Neural progenitor cell (in vitro differentiated cells): ENCODE measurements at regions not wholly inside any gene's neighbourhood (a gene's known extent, or its start where the extent isn't known, plus 50 kb on each side); places are given as distances from the start of the nearest gene placed in this dataset.

Experiments used
- DNase-seq: peaks from one replicate; pipeline ENCODE4 v3.0.0-alpha.2; 2016; ENCODE audit warnings: low spot score
- H2AFZ ChIP-seq: fragments of 200-600 bp; sonication (generic); replicated peaks from 2 replicates; pipeline ENCODE4 v1.6.1; 2016; ENCODE audit warnings: antibody characterized with exemption
- H3F3A ChIP-seq: fragments of 200-600 bp; sonication (generic); 2 replicates; pipeline ENCODE4 v1.6.1; 2016; ENCODE audit warnings: antibody characterized with exemption, low read depth
- H3K27ac ChIP-seq: fragments of 200-600 bp; sonication (generic); 2 replicates; pipeline ENCODE4 v1.5.1; 2016; ENCODE audit warnings: mild to moderate bottlenecking
- H3K27me3 ChIP-seq: fragments of 200-600 bp; sonication (generic); 2 replicates; pipeline ENCODE4 v1.6.1; 2016; ENCODE audit warnings: mild to moderate bottlenecking, moderate library complexity
- H3K36me3 ChIP-seq: fragments of 200-600 bp; sonication (generic); 2 replicates; pipeline ENCODE4 v1.5.1; 2016
- H3K4me1 ChIP-seq: fragments of 200-600 bp; sonication (generic); 2 replicates; pipeline ENCODE4 v1.6.1; 2016; ENCODE audit warnings: mixed run types
- H3K4me2 ChIP-seq: fragments of 200-600 bp; sonication (generic); 2 replicates; pipeline ENCODE4 v1.6.1; 2016
- H3K4me3 ChIP-seq: fragments of 200-600 bp; sonication (generic); 2 replicates; pipeline ENCODE4 v1.5.1; 2016
- H3K79me2 ChIP-seq: fragments of 200-600 bp; sonication (generic); 2 replicates; pipeline ENCODE4 v1.6.1; 2016; ENCODE audit warnings: low read depth
- H3K9ac ChIP-seq: fragments of 200-600 bp; sonication (generic); 2 replicates; pipeline ENCODE4 v1.6.1; 2016
- H3K9me3 ChIP-seq: fragments of 200-600 bp; sonication (generic); 2 replicates; pipeline ENCODE4 v1.5.1; 2016; ENCODE audit warnings: low read depth
- H4K20me1 ChIP-seq: fragments of 200-600 bp; sonication (generic); 2 replicates; pipeline ENCODE4 v1.6.1; 2016; ENCODE audit warnings: low read depth
- H3K27ac Mint-ChIP-seq: 3 replicates; pipeline ENCODE4 v1.8.0; 2021; ENCODE audit warnings: mixed read lengths
- H3K27me3 Mint-ChIP-seq: 2 replicates; pipeline ENCODE4 v1.8.0; 2022; ENCODE audit warnings: low read depth, mild to moderate bottlenecking, inconsistent platforms, moderate library complexity, mixed read lengths; ENCODE audit not compliant: insufficient read depth
- H3K36me3 Mint-ChIP-seq: 3 replicates; pipeline ENCODE4 v1.8.0; 2021; ENCODE audit warnings: mixed read lengths
- H3K4me1 Mint-ChIP-seq: 3 replicates; pipeline ENCODE4 v1.8.0; 2021; ENCODE audit warnings: mixed read lengths
- H3K4me3 Mint-ChIP-seq: 3 replicates; pipeline ENCODE4 v1.8.0; 2021; ENCODE audit warnings: mild to moderate bottlenecking, moderate library complexity, mixed read lengths
- H3K9me3 Mint-ChIP-seq: 3 replicates; pipeline ENCODE4 v1.8.0; 2020; ENCODE audit warnings: mixed read lengths
- CTCF ChIP-seq: fragments of 200-600 bp; sonication (generic); IDR thresholded peaks from 2 replicates; pipeline ENCODE4 v1.5.1; 2017; ENCODE audit warnings: antibody characterized with exemption, mild to moderate bottlenecking
- EZH2 ChIP-seq: fragments of 200-600 bp; sonication (generic); IDR thresholded peaks from 2 replicates; pipeline ENCODE4 v1.6.1; 2017; ENCODE audit warnings: antibody characterized with exemption, mild to moderate bottlenecking, moderate library complexity
- EZH2phosphoT487 ChIP-seq: fragments of 200-600 bp; sonication (generic); IDR thresholded peaks from 2 replicates; pipeline ENCODE4 v1.6.1; 2017; ENCODE audit warnings: antibody characterized with exemption

- H3K27me3 Mint-ChIP-seq = no peaks in the 10 kb centered on the region
- Histone ChIP-seq H3K4me2 (no peak overlapping the region), H3K4me1 (peaks cover 6% of the 10 kb centered on the region), H4K20me1 (no peaks in the 10 kb centered on the region), H3K9me3 (no peaks in the 10 kb centered on the region), H3F3A (no peaks in the 10 kb centered on the region), H3K4me3 (no peak overlapping the region), H3K27ac (no peak overlapping the region), H3K27me3 (no peaks in the 10 kb centered on the region), H3K9ac (no peak overlapping the region), H3K79me2 (no peaks in the 10 kb centered on the region), H3K36me3 (no peaks in the 10 kb centered on the region), H2AFZ (no peak overlapping the region)
- no peaks in the 10 kb centered on the region for H3K4me1 Mint-ChIP-seq
- peaks cover 1% of the 10 kb centered on the region for H3K36me3 Mint-ChIP-seq
- H3K4me3 Mint-ChIP-seq = no peak overlapping the region
- H3K9me3 Mint-ChIP-seq = no peaks in the 10 kb centered on the region
- TF ChIP-seq EZH2phosphoT487 (no peak), EZH2 (no peak), CTCF (no peak)
- no peak overlapping the region for H3K27ac Mint-ChIP-seq
- no peak for DNase-seq
Measured at GRCh38 chr2:150346806-150347205, 140.7 kb downstream of the RND3 start.

GRCh38 chr2:150341982-150342680 lies 145.3 kb downstream of the RND3 start:
- H3K9me3 Mint-ChIP-seq = no peaks in the 10 kb centered on the region

GRCh38 chr2:150339951-150340350 lies 147.5 kb downstream of the RND3 start:
- Histone ChIP-seq H3K4me1 (peaks cover 10% of the 10 kb centered on the region), H2AFZ (peak overlapping the region; percentile 85), H3K9ac (no peak overlapping the region), H3F3A (no peaks in the 10 kb centered on the region), H3K79me2 (no peaks in the 10 kb centered on the region), H3K27ac (no peak overlapping the region), H3K9me3 (no peaks in the 10 kb centered on the region), H3K27me3 (no peaks in the 10 kb centered on the region), H3K4me3 (no peak overlapping the region), H3K4me2 (no peak overlapping the region), H4K20me1 (no peaks in the 10 kb centered on the region), H3K36me3 (no peaks in the 10 kb centered on the region)
- Mint-ChIP-seq H3K36me3 (no peaks in the 10 kb centered on the region), H3K27ac (no peak overlapping the region), H3K27me3 (no peaks in the 10 kb centered on the region), H3K4me1 (no peaks in the 10 kb centered on the region), H3K4me3 (no peak overlapping the region), H3K9me3 (no peaks in the 10 kb centered on the region)
- no peak for DNase-seq
- TF ChIP-seq CTCF (no peak), EZH2 (no peak), EZH2phosphoT487 (no peak)

More at GRCh38 chr2:150341982-150342680, 145.3 kb downstream of the RND3 start:
- H3K79me2 ChIP-seq = no peaks in the 10 kb centered on the region
- Mint-ChIP-seq H3K4me3 (no peak overlapping the region), H3K36me3 (peaks cover 1% of the 10 kb centered on the region), H3K27ac (no peak overlapping the region), H3K4me1 (no peaks in the 10 kb centered on the region), H3K27me3 (no peaks in the 10 kb centered on the region)
- no peaks in the 10 kb centered on the region for H4K20me1 ChIP-seq
- no peaks in the 10 kb centered on the region for H3K36me3 ChIP-seq
- H3K27ac ChIP-seq = no peak overlapping the region
- TF ChIP-seq EZH2 (no peak), EZH2phosphoT487 (no peak), CTCF (no peak)
- H3K9me3 ChIP-seq = no peaks in the 10 kb centered on the region
- no peaks in the 10 kb centered on the region for H3F3A ChIP-seq
- no peaks in the 10 kb centered on the region for H3K27me3 ChIP-seq
- no peak overlapping the region for H3K4me3 ChIP-seq
- H3K9ac ChIP-seq = no peak overlapping the region
- H3K4me1 ChIP-seq = peaks cover 10% of the 10 kb centered on the region
- H2AFZ ChIP-seq = no peak overlapping the region
- DNase-seq = no peak
- H3K4me2 ChIP-seq = no peak overlapping the region
